Activated B cell treated with CpG ODN at 0.5 μM for 24 hours (primary cell): ENCODE measurements at regions not wholly inside any gene's neighbourhood (a gene's known extent, or its start where the extent isn't known, plus 50 kb on each side); places are given as distances from the start of the nearest gene placed in this dataset.

Source experiments
- ATAC-seq: fragments of 200-7000 bp; cut with Tn5 transposase; one replicate; pipeline ENCODE4 v1.10.0; 2021; ENCODE audit warnings: low read depth, mild to moderate bottlenecking, moderate library complexity
- CTCF ChIA-PET: fragments of 350-600 bp; sonication (Branson Sonifier 250); formaldehyde crosslinking; loops from one replicate; lab custom pipeline; 2021; ENCODE audit warnings: antibody characterized with exemption; lab: Charles Lee
- POLR2A ChIA-PET: fragments of 350-600 bp; sonication (Branson Sonifier 250); formaldehyde crosslinking; loops from one replicate; lab custom pipeline; 2021; ENCODE audit warnings: antibody characterized with exemption; lab: Charles Lee
- DNase-seq: peaks from one replicate; pipeline ENCODE4 v3.0.0; 2022
- H3K27ac Mint-ChIP-seq: one replicate; pipeline ENCODE4 v1.8.0; 2020; ENCODE audit warnings: mixed read lengths
- H3K27me3 Mint-ChIP-seq: one replicate; pipeline ENCODE4 v1.8.0; 2021; ENCODE audit warnings: mixed read lengths
- H3K36me3 Mint-ChIP-seq: one replicate; pipeline ENCODE4 v1.8.0; 2021; ENCODE audit warnings: low read depth, mixed read lengths
- H3K4me1 Mint-ChIP-seq: one replicate; pipeline ENCODE4 v1.8.0; 2021; ENCODE audit warnings: mixed read lengths
- H3K4me3 Mint-ChIP-seq: one replicate; pipeline ENCODE4 v1.8.0; 2020; ENCODE audit warnings: mild to moderate bottlenecking, mixed read lengths
- H3K9me3 Mint-ChIP-seq: one replicate; pipeline ENCODE4 v1.8.0; 2020; ENCODE audit warnings: mixed read lengths
- intact Hi-C: fragments of 100-400 bp; cut with micrococcal nuclease; formaldehyde crosslinking; loops from one replicate; pipeline ENCODE4 v1.15.1; 2024
- TF ChIP-seq, protein P1 (sequence below): fragments of 200-600 bp; IDR thresholded peaks from one replicate; pipeline ENCODE4 v1.8.0; 2022; ENCODE audit warnings: antibody characterized with exemption, mild to moderate bottlenecking

DNA sequence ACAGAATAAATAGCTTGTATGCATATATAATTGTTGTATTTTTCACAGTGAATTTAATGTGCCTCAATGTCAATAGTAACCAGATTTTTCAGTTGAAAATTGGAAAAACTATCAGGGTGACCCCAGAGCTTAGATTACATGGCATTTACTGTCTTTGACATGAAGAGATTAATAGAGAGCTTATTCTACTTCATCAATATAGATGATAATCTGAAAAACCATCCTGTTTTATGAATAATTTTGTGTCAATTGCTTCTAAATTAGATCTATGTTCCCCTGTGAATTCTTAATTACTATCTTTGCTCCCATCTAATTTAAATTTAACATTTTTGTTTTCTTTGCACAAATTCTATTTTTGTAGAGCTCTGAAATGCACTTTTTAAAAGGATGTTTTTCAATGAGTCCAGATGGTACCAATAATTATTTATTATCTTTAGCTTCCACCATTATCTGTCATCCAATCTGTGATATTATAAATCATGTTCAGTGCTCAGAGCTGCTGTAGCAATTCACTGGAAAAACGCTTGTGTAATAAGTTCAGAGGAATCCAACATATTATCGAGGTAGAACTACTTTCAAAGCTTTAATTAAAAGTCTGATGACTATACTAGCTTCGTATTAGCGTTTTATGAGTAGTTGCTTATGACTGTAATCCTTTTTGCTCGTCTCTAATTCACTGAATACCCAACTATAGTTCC, 291.4 kb downstream of the JRKL start:
- TF ChIP-seq, protein P1, sequence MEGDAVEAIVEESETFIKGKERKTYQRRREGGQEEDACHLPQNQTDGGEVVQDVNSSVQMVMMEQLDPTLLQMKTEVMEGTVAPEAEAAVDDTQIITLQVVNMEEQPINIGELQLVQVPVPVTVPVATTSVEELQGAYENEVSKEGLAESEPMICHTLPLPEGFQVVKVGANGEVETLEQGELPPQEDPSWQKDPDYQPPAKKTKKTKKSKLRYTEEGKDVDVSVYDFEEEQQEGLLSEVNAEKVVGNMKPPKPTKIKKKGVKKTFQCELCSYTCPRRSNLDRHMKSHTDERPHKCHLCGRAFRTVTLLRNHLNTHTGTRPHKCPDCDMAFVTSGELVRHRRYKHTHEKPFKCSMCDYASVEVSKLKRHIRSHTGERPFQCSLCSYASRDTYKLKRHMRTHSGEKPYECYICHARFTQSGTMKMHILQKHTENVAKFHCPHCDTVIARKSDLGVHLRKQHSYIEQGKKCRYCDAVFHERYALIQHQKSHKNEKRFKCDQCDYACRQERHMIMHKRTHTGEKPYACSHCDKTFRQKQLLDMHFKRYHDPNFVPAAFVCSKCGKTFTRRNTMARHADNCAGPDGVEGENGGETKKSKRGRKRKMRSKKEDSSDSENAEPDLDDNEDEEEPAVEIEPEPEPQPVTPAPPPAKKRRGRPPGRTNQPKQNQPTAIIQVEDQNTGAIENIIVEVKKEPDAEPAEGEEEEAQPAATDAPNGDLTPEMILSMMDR, result no peak
- no peak for ATAC-seq
- Mint-ChIP-seq H3K4me3 (no peak overlapping the region), H3K36me3 (no peaks in the 10 kb centered on the region), H3K27ac (no peak overlapping the region), H3K27me3 (no peaks in the 10 kb centered on the region), H3K4me1 (no peaks in the 10 kb centered on the region), H3K9me3 (peaks cover 2% of the 10 kb centered on the region)
- POLR2A ChIA-PET, result no interaction called here
- intact Hi-C loops, result no loop called here
- no peak for DNase-seq
- CTCF ChIA-PET, result no interaction called here

DNA sequence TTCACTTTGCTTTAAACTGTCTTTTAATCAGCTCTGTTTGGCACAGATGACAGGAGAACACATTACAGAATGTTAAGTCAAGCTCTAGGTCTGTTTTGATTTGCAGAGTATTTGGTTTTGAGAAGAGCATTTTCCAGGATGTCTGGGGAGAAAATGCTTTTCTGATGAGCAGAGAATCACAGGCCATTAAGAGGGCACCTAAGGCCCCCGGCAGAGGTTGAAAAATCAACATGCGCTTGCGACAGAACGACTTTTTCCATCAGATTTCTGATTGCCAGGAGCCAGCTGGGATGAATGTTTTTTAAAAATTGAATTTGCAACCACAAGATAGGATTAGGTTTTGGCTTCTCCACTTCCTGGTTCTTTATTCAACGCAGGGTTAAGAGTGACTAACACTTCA, 304.5 kb downstream of the JRKL start:
- intact Hi-C loops, result no loop called here
- CTCF ChIA-PET, result no interaction called here
- H3K4me3 Mint-ChIP-seq, result no peak overlapping the region

DNA sequence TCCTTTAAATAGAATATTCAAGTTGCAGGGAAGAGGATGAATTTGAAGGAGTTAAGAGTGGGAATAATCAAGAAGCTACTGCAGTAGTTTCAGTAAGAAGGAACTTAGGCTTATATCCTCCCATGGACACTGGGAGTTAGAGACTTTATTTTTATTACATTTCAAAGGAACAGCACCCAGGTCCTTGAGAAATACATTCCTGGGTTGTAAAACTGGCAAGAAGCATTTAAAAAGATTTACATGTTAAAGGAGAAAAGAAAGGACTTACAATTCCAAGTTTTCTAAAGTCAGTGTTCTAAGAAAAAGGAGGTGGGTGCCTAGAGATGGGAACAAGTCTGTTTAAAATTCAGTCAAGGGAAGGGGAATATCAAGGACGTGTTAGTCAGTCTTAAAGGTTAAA, 306.9 kb downstream of the JRKL start:
- ChIA-PET POLR2A (no interaction called here), CTCF (no interaction called here)
- DNase-seq (no peak), ATAC-seq (no peak)
- intact Hi-C loops, result no loop called here
- Mint-ChIP-seq H3K36me3 (no peaks in the 10 kb centered on the region), H3K27me3 (no peaks in the 10 kb centered on the region), H3K4me1 (no peaks in the 10 kb centered on the region), H3K27ac (no peak overlapping the region), H3K4me3 (no peak overlapping the region), H3K9me3 (peaks cover 6% of the 10 kb centered on the region)
- TF ChIP-seq, protein P1, result no peak

More for the DNA sequence above, 304.5 kb downstream of the JRKL start:
- peaks cover 6% of the 10 kb centered on the region for H3K9me3 Mint-ChIP-seq
- ATAC-seq (no peak), DNase-seq (no peak)
- no peaks in the 10 kb centered on the region for H3K4me1 Mint-ChIP-seq
- H3K27ac Mint-ChIP-seq, result no peak overlapping the region
- TF ChIP-seq, protein P1, result no peak
- no peaks in the 10 kb centered on the region for H3K27me3 Mint-ChIP-seq
- H3K36me3 Mint-ChIP-seq, result no peaks in the 10 kb centered on the region
- POLR2A ChIA-PET, result no interaction called here

DNA sequence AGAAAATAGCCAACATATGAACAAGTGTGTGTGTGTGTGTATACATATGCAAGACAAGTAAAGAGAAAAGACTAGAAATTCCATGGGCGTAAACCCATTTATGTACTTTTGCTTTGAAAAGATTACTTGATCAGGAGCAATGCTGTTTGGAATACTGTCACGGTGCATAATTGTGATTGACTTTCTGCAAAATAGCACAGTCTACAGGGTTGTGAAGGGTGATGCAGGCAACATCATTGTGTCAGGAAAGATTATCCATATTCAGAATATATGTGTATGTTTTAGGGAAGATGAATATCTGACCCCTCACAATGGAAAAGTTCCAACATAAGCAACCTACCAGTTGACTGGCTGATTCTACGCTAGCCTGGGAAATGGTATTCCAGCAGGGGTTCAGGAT, 307.7 kb downstream of the JRKL start:
- Mint-ChIP-seq H3K4me3 (no peak overlapping the region), H3K27me3 (no peaks in the 10 kb centered on the region), H3K27ac (no peak overlapping the region), H3K9me3 (peaks cover 6% of the 10 kb centered on the region), H3K4me1 (no peaks in the 10 kb centered on the region), H3K36me3 (no peaks in the 10 kb centered on the region)
- POLR2A ChIA-PET, result no interaction called here
- TF ChIP-seq, protein P1, result no peak
- intact Hi-C loops, result no loop called here
- CTCF ChIA-PET, result no interaction called here
- ATAC-seq (no peak), DNase-seq (no peak)

DNA sequence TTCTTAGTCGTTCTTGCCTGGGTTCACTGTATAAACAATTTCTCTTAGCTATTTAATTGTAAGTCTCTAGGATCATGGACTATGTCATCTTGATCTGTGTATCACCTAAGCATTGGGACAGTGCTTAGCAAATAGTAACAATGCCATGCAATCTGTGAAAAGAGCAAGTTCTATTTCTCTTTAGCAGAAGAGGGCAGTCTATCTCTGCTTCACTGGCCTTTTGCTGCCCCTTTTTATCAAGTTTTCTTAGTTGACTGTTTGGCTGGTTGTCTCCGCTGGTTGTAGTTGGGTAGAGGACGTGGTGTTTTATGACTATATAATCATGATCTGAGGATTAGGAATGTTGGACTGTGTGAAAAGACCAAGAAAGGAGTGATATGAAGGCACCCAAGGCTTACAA, 315.0 kb downstream of the JRKL start:
- no peak for DNase-seq
- Mint-ChIP-seq H3K4me1 (no peaks in the 10 kb centered on the region), H3K36me3 (no peaks in the 10 kb centered on the region), H3K4me3 (no peak overlapping the region), H3K9me3 (no peaks in the 10 kb centered on the region), H3K27me3 (no peaks in the 10 kb centered on the region), H3K27ac (no peak overlapping the region)
- ChIA-PET CTCF (no interaction called here), POLR2A (no interaction called here)
- TF ChIP-seq, protein P1, result no peak
- intact Hi-C loops, result no loop called here
- no peak for ATAC-seq
